ENCODE measurements at regions not wholly inside any gene's neighbourhood (a gene's known extent, or its start where the extent isn't known, plus 50 kb on each side); places are given as distances from the start of the nearest gene placed in this dataset.

DNA sequence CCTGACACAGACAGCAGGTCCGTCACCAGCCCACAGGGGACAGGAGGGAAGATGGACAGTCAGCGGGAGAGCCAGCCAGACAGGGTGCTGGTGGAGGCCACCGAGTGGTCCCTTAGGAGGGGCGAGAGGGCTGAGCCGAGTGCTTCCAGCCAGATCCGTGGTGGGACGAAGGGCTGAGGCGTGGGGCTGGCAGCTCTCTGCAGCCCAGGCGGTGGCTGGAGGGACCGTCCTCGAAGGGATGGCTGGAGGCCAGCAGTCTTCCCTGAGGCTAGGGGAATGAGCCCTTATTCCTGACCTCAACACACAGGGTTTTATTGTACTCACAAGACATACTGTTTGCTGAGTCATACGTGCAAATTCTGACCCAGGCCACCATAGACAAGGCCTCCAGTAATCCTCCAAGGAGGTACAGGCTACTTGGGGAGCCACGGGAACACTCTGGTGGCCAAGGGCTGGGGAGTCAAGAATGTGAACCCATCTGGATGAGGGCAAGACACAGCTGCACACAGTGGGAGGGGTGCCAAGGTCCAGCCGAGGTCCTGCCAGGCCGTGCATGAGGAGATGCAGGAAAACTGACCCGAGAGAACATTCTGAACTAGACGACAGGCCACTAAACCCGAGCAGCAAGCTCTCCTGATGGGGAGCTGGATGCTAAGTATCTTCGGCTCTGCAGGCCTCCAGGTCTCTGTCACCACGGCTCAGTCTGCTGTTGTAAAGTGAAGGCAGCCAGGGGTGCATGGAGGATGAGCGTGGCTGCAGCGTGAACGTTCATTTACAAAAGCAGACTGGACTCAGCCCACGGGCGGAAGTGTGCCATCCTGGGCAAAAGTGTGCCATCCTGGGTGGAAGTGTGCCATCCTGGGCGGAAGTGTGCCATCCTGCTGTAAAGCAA, 242.5 kb downstream of the TTLL2 start:
- no peak for DNase-seq

DNA sequence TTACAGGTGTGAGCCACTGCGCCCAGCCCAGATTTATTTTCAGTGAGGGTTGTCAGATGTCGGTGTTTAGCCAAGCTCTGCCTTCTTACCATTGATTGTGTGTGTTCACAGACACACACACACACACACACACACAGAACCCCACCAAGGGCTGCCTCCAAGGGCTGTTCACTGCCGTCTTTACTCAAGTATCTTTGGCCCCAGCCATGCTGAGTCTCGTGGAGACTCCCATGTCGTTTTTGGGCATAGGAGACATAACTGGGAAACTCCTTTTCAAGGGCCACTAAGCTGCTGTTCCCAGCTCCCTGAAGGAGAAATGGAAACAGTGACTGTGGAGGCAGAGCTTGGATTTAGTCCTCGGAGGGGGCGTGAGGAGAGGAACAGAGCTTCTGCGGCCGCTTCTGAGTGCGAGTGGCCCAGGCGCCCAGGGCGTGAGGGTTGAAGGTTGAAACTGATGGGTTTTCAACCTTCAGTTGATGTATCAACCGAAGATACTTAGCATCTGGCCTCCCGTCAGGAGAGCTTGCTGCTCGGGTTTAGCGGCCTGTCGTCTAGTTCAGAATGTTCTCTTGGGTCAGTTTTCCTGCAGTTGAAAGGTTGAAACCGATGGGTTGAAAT, 243.6 kb downstream of the TTLL2 start:
- DNase-seq, result no peak

DNA sequence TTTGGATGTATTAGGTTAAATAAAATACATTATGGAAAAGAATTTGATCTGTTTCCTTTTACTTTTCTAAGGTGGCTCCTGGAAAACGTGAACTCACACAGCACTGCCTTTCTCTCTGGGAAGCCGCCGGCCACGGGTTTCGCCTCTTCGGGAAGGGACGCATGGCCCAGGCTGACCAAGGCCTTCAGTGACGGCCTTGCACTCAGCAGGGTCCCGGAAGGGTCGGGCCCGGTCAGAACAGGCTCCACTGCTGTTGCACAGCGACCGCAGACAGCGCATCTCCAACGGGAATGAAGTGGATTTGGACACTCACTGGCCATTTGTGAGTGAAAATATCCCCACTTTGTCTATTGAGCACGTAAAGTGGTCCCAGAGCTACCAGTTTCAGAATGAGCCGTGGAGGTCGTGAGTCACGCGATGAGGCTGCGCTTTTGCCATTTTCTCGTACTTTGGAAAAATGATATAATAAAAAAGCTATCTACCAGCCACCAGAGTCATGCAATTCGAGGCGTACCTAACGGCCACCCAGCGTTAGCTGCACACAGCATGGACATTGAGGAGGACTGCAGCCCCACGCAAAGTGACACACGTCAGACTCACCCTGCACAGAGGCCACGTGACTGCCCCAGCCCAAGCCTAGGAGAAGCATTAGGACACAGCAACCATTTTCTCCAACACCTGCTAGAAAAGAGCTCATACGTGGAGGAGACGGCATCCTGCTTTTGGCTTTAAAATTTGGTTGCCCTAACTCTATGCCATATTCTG, 244.3 kb downstream of the TTLL2 start:
- DNase-seq, result no peak

DNA sequence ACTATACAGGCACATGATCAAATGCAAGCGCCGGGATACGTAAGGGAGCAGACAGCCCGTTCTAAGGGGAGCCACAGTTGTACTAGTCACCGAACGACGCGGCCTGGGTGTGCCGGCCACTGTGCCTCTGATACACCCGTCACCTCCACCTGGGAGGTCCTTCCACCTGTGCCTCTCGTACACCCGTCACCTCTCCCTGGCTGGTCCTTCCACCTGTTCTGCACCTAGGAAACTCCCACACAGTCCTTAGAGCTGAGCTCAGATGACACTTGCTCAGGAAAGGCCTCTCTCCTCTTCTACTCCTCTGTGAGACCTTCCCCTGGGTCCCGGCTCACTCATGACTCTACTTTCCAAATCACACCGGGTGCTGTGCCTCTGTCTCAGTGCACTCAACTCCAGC, 245.0 kb downstream of the TTLL2 start:
- no peak for DNase-seq

DNA sequence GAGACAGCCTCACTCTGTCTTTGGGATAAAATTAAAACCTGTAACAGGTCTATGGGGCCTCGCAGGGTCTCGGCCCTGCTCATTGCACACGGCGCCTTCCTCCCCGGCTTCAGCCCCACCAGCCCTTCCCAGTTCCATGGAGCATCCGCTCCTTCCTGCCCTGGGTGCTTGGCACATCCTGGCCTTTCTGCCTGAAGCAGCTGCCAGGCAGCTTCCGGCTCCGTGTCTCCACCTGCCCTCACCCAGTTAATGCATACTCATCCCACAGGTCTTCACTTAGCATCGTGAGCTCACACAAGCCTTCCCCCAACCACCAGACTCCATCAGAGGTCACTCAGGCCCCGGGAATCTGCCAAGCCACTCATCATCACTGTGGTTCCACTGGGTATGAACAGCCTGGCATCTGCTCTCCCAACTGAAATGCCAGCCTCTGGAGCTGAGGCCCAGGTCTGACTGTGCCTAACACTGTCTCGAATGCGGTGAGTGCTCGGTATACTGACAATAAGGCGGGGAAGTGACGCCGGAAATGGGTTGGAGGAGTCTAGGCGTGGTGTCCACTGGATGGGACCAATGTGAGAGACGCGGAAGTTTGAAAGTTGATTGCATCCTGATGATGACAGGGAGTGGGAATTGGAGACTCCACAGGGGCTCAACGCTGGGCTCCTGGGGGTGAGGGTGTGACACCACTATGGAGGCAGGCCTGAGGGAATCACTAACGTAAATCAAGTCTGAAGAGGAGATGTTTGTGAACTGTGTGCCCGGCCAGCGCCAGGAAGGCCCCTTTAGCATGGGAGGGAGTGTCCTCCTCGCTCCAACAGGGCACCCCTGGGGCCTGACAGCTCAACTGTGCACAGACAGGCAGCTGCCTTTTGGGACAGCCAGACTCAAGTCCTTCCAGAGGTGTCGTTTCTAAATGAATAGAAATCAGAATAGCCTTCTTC, 245.8 kb downstream of the TTLL2 start:
- no peak for DNase-seq

DNA sequence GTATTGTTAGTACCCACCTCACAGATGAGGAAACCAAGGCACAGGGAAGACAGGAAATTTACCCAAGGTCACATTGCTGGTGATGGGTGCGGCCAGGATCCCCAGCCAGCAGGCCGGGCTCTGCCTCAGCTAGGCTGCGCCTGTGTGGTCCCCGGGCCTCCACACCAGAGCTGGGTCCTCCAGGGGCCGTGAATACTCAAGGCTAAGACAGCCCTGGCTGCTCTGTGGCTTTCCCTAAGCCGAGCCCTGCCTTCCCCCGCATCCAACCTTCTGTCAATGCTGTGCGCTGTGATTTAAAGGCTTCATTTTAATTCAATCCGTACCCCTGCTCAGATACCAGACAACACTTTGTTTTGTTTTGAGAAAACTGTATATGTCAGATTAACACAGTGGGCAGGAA, 246.7 kb downstream of the TTLL2 start:
- DNase-seq, result no peak

DNA sequence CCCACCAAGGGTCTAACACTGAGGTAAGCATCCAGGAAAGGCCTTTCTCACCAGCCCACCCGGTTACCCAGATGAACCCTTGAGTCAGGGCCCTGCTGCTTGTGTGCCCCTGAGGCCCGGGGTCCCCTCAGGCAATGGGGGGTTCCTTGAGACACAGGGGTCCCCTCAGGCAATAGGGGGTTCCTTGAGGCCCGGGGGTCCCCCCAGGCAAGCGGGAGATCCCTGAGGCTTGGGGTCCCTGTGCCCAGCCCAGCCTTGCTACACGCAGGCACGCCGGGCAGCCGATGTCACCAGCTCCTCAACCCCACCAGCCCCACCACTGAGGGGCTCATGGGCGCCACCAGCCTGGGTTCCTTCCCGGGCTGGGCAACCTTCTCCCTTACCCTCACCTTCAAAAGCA, 247.2 kb downstream of the TTLL2 start:
- DNase-seq, result no peak

DNA sequence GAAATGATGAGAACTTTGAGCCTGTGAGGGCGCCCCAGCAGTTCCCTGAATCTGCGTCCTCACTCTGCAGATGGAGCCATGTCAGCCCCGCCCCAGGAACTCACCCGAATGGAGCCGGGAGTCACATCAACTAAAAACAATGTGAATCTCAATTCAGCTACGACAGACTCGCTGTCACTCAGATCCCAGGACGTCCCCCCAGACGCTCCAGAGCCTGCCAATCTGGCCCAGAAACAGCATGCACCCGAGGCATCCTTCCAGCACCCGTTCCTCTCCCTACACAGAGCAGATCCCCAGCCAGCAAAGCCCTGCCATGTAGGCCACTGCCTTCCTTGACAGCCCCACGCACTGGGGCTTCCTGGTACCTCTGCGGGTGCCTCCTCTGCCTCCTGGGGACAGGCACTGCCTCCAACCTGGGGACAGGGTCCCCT, 248.0 kb downstream of the TTLL2 start:
- DNase-seq, result no peak

DNA sequence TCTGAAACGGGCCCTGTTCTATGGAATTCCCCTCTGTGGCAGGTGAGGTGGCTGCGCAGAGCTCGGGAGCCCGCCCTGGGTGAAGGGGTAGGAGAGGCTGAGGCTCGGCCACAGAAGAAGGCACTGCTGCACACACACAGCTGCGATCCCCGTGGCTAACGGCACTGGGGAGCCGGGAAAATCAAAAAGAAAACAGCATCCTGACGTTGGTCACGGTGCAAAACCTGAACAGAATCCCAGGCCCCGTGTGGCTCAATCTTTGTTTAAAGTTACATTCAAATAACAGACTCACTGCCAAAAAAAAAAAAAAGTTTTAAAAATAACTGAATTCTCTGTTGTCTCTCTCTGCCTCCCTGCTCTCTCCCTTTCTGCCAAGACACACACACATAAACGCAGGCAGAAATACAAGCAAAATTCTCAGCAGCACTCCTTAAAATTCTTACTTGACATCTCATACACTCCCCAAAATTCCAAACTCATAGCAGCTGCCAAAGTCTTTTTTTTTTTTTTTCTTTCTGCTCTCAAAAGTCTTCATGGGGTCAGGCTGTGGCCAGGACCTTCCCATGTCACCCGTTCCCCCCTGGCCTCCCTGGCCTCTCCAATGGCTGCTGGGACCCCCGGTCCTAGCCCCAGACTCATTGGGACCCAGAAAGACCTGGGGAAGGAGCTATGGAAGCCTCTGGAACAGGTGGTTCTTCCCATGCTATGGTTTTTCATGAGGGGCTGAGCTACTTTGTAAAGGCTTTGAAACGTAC, 248.8 kb downstream of the TTLL2 start:
- no peak for DNase-seq

DNA sequence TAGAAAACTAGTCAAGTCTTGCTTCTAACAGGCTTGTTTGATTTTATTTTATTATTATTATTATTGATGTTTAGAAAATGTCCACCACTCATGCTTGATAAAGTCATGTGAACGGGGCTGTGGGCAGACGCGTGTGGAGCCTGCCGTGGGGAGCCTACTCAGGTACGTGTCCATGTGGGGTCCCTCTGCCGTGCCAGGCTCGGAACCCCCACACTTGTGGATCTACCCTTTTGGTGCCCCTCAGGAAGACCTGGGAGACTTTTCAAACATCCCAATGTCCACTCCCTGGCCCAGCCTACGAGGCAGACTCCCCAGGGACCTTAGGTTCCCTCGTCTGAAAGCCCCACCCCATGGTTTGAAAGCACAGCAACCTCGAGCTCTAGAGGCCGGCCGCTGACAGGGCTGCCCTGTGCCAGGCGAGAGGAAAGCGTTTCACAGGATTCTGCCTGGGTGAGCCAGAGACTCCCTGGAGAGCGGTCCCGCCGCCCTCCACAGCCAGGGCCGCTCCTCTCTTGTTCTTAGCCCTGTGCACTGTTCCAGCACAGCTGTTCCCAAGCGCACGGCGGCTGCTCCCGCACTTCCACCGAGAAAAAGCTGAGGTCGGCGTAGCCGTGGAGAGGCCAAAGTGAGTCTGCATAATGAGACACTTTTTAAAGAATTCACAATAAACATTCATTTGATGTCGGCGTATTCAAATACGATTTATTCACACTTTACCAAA, 249.7 kb downstream of the TTLL2 start:
- DNase-seq, result no peak

DNA sequence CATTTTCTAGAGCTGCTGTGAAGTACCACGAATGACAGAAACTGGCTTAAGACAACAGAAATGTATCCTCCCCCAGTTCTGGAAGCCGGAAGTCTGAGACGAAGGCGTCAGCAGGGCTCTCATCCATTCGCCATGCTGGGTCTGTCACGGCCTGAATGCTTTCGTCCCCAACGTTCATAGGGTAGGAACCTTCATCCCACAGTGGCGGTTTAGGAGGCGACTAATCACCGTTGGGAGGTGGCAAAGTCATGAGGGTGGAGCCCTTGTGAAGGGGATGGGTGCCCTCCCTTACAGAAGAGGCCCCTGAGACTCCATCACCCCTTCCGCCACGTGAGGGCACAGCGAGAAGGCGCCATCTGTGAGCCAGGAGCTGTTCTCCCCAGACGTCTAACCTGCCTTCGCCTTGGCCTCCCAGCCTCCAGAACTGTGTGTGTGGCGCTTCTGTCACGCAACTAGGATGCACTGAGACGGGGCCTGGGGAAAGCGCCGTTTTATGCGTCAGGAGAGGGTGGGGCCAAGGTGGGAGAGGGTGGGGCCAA, 250.3 kb downstream of the TTLL2 start:
- no peak for DNase-seq

DNA sequence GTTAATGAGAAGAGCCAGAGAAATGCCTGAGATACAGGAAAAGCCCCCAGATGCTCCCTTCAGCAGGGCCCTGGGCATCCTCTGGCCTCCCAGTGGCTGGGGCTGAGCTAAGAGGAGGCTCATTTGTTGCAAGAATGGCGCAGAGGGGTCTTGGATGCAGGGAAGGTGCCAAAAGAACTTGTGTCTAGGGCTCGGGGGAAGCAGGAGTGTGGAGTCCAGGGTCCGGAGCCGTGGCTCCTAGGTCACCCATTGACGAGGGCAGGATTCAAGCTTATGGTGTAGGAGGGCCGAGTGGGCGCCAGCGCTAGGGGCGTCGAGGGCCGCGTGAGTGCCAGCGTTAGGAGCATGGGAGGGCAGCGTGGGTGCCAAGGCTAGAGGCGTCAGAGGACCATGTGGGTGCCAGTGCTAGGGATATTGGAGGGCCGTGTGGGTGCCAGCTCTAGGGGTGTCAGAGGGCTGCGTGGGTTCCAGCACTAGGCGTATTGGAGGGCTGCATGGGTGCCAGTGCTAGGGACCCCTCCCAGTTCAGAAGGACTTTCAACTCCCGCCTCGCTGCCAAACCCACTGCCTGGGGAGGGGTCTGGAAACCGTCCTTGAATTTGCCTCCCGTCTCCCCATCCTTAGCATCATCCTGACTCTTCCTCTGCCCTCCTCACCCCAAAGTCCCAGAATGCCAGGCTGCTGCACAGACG, 250.5 kb upstream of the AFDN start:
- DNase-seq, result no peak

DNA sequence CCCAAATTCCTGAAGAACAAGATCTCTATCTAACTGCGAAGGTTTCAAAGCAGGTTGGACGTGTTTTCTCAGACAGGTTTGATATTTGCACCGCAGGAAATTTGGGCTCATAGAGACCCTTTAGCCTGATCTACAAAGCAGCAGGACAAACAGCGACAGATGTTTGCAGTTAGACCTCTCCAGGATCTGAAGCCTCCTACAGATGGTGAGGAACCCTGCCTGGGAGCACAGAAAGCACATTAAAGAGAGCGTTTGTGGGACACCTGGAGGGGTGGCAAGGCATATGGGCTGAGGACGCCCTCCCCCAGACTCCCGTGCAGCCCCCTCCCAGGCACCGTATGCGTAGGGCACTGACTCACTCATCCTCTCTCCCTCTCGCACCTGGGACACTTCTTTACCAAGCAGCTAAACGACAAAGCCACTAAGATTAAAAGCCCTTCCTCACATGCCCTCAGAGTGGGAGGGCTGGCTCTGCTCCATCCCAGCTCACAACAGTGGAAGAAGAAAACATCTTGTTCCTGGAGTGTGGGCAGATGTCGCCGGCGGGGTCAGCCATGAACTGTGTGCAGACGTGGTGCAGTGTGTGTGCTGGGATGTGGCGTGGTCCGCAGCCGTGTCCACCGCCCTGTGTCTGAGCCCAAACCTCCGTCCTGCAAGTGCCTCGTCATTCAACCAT, 249.7 kb upstream of the AFDN start:
- no peak for DNase-seq

DNA sequence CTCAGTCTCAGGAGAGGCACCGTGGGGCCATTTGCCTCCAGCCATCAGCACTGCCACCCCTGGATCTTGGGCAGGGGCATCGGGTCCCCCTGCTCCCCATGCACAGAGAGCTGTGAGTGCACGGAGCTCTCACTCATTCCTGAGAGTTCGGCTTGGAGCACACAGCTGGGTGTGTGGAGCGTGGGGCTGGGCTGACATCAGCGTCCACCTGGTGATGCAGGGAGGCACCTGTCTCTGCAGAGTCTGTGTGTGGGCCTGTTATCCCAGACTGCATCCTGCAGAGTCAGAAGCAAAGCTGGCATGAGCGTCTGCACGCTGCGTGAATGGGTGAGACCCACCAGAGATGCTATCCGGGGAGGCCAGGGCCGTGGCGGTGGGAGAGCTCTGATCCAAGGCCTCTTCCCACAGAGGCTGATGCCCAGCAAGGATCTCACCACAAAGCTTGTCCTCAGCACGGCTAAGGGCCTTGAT, 248.8 kb upstream of the AFDN start:
- DNase-seq, result no peak

DNA sequence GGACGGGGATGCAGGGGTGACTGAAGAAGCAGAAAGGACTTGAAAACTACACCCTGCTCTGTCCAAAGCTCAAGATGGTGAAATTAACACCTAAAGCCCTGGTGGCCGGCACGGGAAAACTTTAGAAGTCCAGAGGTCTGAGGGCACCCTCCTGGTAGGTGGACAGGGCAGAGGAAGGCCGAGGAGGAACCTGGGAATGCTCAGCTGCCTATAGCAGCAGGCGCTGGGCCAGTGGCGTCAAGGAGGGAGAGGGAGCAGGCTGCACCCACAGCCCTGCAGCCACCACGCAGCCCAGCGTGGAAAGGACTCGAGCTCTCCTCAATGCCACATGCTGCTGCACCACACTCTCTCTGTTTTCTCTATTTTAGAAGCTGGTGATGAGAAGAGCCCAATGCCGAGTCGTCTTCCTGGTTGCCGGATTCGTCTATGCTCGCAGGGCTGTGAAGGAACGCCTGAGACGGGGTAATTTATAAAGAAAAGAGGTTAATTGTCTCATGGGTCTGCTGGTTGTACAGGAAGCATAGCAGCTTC, 248.3 kb upstream of the AFDN start:
- DNase-seq, result no peak

DNA sequence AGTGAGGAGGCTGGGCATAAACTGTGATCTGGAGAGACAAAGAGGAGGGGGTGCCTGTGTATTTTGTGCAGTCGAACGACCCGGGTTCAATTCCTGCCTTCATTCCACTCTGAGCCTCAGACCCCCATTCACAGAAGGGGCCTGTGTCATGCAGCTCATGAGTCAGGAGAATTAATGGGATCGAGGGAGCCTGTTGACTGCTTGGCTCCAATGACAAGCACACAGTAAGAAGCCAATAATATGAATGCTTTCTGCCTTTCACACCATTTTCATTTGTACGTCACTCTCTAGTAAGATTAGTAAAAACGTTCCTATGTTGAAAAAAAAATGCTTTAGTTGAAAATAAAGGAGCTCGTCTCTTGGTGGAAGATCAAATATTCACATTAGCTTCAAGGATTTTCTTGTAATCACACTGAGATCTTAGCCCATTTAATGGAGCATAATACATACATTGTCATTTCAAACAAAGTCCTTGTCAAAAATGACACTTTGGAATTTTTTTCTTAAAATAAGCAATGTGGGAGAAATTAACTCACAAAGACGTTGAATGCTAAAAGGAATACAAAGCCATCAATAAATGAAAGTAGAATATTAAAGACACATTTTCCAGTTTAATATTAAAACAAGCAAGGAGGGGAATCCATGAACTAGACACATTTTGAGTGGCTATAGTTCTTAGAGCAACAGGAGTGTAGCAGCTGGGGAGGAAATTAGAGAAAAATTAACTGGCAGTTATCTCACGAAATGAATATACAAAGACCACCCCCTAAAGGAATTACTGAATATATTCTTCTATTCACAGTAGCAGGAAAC, 246.7 kb upstream of the AFDN start:
- no peak for DNase-seq

DNA sequence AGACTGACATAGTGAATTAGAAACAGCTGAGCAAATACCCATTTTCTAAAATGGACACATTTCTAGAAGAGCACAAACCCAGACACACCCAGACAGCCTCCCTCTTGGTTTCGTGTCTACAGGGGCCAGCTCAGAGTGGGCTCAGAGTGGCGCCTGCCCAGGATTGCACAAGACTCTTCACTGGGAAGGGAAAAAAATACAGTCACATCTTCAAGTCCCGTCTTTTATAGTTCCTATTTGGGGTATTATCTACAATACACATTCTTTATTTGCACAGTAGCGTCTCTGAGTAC, 246.1 kb upstream of the AFDN start:
- no peak for DNase-seq

DNA sequence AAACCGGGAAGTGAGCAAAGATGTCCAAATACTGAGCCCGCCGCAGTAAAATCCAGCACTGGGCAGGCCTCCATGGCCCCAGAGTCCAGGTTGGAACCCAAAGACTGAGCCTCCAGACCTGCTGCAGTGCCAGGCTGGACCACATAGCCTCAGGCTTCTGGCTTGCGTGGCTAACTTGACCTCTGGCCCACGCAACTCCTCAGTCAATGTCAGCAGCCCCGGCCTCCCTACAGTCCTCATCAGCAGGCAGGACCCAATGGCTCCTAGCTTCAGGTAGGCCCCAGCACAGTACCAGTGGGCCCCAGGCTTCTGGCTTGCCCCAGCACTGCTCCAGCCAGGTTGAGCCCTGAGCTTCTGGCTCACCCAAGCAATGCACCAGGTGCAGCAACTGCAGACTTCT, 245.1 kb upstream of the AFDN start:
- no peak for DNase-seq

DNA sequence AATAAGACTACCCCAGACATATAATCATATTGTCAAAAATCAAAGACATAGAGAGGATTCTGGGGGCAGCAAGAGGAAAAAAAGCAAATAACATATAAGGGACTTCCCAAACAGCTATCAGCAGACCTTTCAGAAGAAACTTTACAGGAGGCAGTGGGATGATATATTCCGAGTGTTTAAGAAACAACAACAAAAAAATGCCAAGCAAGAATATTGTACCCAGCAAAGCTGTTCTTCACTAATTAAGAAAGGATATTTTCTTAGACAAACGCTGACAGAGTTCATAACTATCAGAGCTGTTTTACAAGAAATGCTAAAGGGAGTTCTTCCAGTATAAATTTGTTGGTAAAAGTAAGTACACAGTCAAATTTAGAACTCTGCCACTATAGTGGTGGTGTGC, 243.3 kb upstream of the AFDN start:
- DNase-seq, result no peak
